ENCODE measurements at regions not wholly inside any gene's neighbourhood (a gene's known extent, or its start where the extent isn't known, plus 50 kb on each side); places are given as distances from the start of the nearest gene placed in this dataset.

DNA sequence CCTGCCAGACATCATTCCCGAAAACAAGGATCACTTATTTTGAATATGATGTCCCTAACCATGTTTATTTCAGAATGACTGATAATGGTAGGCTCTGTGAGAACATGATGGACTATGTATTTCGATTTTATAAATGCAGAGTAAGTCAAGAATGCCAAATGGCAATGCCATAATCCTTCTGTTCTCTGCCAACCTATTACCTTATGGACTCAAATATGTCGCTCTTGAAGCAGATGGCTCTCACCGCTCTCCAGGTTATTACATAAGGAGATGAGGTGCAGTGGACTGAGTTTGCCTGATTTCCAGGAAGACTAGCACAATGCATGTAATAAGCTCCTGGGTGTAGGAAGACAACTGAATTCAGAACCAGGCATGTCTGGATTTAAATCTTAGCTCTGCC is 227.2 kb downstream of the BTG1 start:
- no peak for DNase-seq

DNA sequence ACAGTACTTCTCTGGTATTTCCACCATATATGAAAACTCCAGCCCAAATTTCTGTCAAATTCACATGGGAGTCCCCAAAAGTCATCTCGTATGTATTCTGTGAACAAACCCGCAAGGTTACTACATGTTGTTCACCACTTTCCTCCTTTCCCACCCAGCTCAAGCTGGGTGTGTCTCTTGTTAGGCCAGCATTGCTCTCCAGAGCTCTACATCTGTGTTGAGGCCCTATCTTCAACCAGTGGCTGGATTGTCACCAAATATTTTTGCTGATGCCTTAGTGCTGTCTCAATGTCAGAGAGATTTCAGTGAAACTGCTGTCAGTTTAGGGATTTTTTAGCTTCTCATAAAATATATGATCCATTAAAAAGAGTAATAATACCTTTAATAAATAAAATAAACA is 230.9 kb downstream of the BTG1 start:
- no peak for DNase-seq

- no peak for DNase-seq
These were observed 232.0 kb downstream of the BTG1 start for GRCh38 chr12:91913651-91914050.

DNA sequence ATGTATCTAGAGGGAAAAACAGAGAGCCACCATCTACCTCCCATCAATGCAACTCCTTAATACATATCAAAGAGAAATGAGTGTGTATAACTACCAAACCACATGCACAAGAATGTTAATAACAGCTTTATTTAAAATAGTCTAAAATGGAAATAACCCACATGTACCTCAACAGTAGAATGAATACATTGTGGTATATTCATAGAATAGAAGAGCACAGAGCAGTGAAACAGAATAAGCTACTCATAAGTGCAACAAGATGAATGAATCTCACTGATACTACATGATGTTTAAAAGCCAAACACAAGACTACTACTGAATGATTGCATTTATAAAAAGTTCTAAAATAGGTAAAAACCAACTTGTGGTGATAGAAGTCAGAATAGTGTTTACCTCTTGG is 232.5 kb downstream of the BTG1 start:
- no peak for DNase-seq

GRCh38 chr12:91912178-91912577 is 233.5 kb downstream of the BTG1 start:
- no peak for DNase-seq

- DNase-seq, result no peak
These were observed 234.7 kb downstream of the BTG1 start for GRCh38 chr12:91910871-91911388.

- DNase-seq, result no peak
These were observed 242.6 kb downstream of the BTG1 start for GRCh38 chr12:91902860-91903683.

DNA sequence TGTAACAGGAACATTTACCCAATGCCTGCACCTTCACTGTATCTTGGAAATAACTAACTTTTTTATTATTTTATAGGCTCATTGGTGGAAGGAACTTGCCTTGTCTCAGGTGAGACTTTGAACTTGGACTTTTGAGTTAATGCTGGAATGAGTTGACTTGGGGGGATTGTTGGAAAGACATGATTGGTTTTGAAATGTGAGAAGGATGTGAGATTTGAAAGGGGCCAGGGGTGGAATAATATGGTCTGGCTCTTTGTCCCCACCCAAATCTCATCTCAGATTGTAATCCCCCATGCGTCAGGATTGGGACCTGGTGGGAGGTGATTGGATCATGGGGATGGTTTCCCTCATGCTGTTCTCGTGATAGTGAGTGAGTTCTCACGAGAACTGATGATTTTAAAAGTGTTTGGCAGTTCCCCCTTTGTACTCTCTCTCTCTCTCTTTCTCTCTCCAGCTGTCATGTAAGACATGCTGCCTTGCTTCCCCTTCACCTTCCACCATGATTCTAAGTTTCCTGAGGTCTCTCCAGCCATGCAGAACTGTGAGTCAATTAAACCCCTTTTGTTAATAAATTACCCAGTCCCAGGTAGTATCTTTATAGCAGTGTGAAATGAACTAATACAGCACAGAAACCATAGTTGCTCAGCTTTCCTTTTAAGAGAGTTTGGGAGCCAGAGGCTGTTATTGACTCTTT is 244.1 kb downstream of the BTG1 start:
- no peak for DNase-seq

DNA sequence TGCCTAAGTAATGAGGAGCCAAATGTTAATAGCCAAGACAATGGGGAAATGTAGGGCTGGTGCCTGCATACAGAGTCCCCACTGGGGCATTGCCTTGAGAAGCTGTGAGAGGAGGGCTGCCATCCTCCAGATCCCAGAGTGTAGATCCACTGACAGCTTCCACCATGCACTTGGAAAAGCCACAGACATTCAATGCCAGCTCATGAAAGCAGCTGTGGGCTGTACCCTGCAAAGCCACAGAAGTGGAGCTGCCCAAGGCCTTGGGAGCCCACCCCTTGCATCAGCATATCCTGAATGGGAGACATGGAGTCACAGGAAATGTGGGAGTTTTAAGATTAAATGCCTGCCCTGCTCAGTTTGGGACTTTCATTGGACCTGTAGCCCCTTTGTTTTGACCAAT is 244.7 kb downstream of the BTG1 start:
- DNase-seq, result no peak

DNA sequence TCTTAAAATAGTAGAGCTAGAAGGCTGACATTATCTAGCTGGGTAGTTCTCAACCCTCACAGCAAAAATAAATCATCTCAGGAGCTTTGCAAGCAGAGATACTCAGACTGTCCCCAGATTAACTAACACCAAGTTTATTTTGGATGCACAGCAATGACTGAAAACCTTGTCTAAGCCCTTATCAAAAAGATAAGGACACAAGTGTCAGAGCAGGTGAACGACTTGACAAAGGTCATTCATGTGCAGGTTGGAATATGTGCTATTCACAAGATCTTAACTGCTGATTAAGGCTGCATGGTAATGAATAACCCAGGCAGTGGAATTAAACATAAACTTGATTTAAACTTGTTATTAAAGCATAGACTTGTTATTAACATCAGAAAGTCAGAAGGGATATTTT is 246.6 kb downstream of the BTG1 start:
- no peak for DNase-seq

- DNase-seq, result no peak
These were observed 248.6 kb downstream of the BTG1 start for GRCh38 chr12:91897025-91897515.

DNA sequence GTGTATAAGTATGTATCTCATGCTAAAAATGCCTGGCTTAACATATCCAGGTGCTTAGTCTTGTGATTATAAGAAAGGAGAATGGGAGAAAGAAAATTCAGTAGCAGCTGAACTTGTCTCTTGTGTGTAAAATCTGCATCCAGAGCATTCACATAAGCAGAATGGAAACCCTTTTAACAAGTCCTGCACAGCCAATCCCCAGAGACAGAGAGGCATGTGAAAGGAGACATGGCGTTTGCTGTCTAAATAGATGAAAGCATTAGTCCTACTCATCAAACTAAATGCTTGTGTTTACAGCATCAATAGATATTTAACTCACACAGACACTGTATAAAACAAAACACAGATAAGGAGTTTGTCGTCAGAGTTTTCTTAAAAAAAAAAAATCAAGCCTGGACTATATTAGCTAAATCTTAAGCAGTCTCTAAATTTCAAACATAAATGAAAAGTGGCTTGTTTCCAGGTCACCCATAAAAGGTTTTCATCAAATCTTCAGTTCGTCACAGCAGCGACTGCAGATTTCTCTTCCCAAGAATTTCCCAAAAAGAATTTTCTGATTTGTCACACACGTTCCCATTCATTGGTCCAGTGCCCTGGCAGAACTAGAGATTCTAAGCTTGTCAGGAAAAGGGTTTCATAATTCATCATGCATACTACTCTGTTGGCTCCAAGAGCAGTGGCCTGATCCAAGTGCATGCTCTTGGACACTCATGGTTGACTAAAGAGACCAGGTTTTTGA is 249.2 kb downstream of the BTG1 start:
- no peak for DNase-seq

DNA sequence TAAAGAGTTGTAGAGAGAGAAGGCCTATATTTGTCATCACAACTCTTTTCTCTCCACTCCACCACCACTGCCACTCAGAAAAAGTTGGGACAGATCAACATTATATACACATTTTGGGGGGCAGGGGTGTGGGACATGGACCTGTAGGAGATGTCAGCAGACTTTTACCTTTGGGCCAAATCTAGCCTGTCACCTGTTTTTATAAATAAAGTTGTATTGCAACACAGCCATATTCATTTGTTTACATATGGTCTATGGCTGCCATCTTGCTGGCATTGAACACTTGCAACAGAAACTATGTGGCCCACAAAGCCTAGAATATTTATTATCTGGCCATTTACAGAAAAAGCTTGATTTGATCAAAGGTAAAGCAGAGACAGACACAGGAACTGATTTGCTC is 250.7 kb downstream of the BTG1 start:
- no peak for DNase-seq

GRCh38 chr12:91893476-91893875 is 252.2 kb downstream of the BTG1 start:
- DNase-seq, result no peak

DNA sequence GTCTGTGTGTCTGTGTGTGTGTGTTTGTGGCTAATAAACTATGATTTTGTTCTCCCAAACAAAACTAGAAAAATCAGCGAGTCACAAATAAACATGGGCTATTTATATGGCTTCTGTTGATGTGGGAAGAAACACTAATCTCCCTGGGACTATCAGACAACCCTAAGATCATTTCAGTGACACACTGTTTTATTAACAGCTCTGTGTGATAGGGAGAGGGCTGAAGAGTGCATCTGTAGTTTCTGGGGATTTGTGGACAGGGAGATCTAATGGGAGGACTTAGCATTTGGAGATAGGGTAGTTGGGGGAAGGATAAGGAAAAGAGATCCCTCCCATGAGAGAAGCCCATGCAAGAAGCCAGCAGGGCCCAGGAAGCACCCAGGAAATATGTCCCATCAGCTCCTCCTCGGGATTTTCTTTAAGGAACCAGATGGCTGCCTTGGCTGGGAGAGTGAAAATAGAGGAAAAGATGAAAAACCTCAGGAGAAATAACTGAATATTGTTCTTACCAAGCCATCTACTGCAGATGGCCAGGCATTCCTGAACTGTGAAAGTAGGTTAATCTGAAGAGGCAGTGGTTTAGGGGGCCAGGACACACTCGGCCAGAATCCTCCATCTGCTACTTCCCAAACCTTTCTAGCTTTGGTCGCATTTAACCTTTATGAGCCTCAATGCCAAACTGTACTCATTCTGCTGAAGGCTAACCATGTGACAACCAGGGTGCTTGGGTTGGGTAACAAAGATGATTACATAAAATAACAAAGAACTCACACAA is 253.4 kb downstream of the BTG1 start:
- no peak for DNase-seq

DNA sequence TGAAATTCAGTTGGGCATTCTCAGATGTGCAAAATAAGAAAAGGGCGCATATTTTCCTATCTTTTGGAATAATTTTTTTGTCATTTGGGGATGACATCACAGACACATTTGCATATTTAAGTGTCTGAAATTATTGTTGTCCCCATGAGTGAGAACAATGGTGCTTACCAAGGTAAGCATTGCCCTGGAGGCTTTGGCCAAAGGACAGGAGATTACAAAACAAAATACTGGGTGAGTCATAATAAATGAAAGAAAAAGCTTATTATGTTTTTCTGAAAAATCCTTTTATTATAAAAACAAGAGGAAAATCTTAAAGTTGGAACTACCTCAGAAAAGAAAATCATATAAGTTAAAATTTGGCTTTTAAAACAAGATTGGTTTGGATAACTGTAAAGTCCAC is 254.9 kb downstream of the BTG1 start:
- no peak for DNase-seq

GRCh38 chr12:91889910-91890309 is 255.7 kb downstream of the BTG1 start:
- DNase-seq, result no peak

GRCh38 chr12:91889059-91889458 is 256.6 kb downstream of the BTG1 start:
- DNase-seq, result no peak

DNA sequence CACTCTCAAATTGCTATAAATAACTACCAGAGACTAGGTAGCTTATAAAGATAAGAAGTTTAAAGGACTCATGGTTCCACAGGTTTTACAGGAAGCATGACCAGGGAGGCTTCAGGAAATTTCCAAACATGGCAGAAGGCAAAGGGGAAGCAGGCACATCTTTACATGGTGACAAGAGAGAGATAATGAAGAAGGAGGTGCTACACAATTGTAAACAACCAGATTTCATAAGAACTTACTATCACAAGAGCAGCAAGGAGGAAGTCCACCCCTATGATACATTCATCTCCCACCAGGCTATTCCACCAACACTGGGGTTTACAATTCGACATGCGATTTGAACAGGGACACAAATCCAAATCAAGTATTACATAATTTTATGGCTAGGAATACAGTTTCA is 257.7 kb downstream of the BTG1 start:
- DNase-seq, result no peak

- DNase-seq, result no peak
These were observed 259.6 kb downstream of the BTG1 start for GRCh38 chr12:91885851-91886731.

DNA sequence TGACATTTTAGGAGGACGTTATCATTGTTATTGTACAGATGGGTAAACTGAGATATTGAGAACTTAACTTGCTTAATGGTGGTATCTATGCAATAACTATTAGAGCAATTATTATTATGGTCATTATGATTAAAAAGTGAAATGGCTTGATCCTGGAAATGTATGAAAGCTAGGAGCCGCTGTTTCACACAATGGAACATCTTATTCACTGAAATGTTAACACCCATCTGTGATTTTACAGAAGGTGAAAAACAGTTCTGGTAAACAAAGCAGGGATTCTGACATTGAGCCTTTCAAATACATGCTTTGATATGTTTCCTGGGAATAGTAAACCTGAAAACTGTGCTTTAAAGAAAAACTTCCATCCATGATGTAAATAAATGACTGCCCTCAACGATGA is 261.4 kb downstream of the BTG1 start:
- no peak for DNase-seq

GRCh38 chr12:91883811-91884210 is 261.8 kb downstream of the BTG1 start:
- no peak for DNase-seq

All from stimulated activated naive CD4-positive, alpha-beta T cell treated with Interleukin-2 at 50 U/mL for 16 hours (primary cell).